Loucy (cell line): ENCODE measurements at regions not wholly inside any gene's neighbourhood (a gene's known extent, or its start where the extent isn't known, plus 50 kb on each side); places are given as distances from the start of the nearest gene placed in this dataset.

Experiments
- CTCF ChIP-seq: fragments of 200-600 bp; sonication (generic); conservative IDR thresholded peaks from 2 replicates; pipeline ENCODE4 v1.5.1; 2014; ENCODE audit warnings: mild to moderate bottlenecking, antibody characterized with exemption, low read length
- EZH2phosphoT487 ChIP-seq: fragments of 200-600 bp; IDR thresholded peaks from 2 replicates; pipeline ENCODE4 v1.6.1; 2018; ENCODE audit warnings: antibody characterized with exemption, mild to moderate bottlenecking, moderate library complexity, borderline replicate concordance

GRCh38 chr2:189369566-189369965 is 71.7 kb upstream of the WDR75 start:
- TF ChIP-seq CTCF (no peak), EZH2phosphoT487 (no peak)
